ENCODE measurements at regions not wholly inside any gene's neighbourhood (a gene's known extent, or its start where the extent isn't known, plus 50 kb on each side); places are given as distances from the start of the nearest gene placed in this dataset.

- Mint-ChIP-seq H3K27me3 (ENCODE audit: insufficient read depth) (no peaks in the 10 kb centered on the region), H3K36me3 (ENCODE audit: low read depth) (no peaks in the 10 kb centered on the region), H3K9me3 (peaks cover 11% of the 10 kb centered on the region), H3K27ac (no peak overlapping the region), H3K4me1 (ENCODE audit: low read depth) (no peaks in the 10 kb centered on the region), H3K4me3 (no peak overlapping the region)
- intact Hi-C loops (cut with micrococcal nuclease) = no loop called here
- DNase-seq (ENCODE audit: low spot score) = no peak
Observed at GRCh38 chr14:26213846-26214575, 383.8 kb downstream of the NOVA1 start.

- no peaks in the 10 kb centered on the region for H3K36me3 Mint-ChIP-seq (ENCODE audit: low read depth)
- H3K4me1 Mint-ChIP-seq (ENCODE audit: low read depth) = no peaks in the 10 kb centered on the region
- intact Hi-C loops (cut with micrococcal nuclease) = no loop called here
- no peak overlapping the region for H3K4me3 Mint-ChIP-seq
- H3K9me3 Mint-ChIP-seq = peaks cover 11% of the 10 kb centered on the region
- peaks cover 3% of the 10 kb centered on the region for H3K27me3 Mint-ChIP-seq (ENCODE audit: insufficient read depth)
- no peak overlapping the region for H3K27ac Mint-ChIP-seq
- no peak for DNase-seq (ENCODE audit: low spot score)
Observed at GRCh38 chr14:26209699-26210098, 388.1 kb downstream of the NOVA1 start.

- H3K4me3 Mint-ChIP-seq = no peak overlapping the region
- H3K4me1 Mint-ChIP-seq (ENCODE audit: low read depth) = no peaks in the 10 kb centered on the region
- intact Hi-C loops (cut with micrococcal nuclease) = no loop called here
- H3K9me3 Mint-ChIP-seq = peaks cover 4% of the 10 kb centered on the region
- DNase-seq (ENCODE audit: low spot score) = no peak
- peaks cover 3% of the 10 kb centered on the region for H3K27me3 Mint-ChIP-seq (ENCODE audit: insufficient read depth)
- no peak overlapping the region for H3K27ac Mint-ChIP-seq
- no peaks in the 10 kb centered on the region for H3K36me3 Mint-ChIP-seq (ENCODE audit: low read depth)
Observed at GRCh38 chr14:26206640-26207039, 391.2 kb downstream of the NOVA1 start.

DNA sequence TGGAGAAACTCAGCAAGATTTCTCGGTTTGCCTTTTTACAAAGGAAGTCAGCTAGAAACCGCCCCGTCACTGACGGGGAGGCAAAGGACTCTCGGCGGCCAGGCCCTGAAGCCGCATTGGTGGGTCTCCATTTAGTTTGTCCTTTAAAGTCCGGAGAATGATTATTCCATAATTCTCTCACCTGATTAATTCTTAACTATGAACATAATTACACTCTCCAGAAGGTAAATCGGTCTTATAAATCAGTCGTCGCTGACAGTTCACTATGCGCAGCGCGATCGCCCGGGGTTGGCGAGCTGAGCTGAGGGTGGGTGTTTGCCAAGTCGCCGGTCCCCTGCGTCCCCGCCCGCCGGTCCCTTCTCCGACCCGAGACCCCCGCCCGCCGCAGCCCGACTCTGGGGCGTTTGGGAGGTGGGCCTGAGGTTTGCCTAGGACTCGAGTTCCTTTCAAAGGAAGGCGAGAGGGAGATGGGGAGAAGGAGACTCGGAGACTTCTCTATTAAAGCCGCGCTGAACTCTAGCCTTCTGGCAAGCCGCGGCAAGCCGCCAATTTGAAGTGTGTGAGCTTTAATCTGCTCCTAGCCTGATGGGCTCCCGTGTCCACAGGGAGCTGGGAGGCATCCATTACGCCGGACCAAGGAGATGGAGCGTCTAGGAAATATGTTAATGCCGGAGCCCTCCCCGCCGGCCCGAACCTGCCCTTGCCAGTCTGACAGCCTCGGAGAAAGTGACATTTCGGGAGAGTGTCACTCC, 392.9 kb downstream of the NOVA1 start:
- DNase-seq (ENCODE audit: low spot score) = no peak
- intact Hi-C loops (cut with micrococcal nuclease) = no loop called here
- no peaks in the 10 kb centered on the region for H3K9me3 Mint-ChIP-seq
- H3K36me3 Mint-ChIP-seq (ENCODE audit: low read depth) = no peaks in the 10 kb centered on the region
- no peak overlapping the region for H3K4me3 Mint-ChIP-seq
- H3K27ac Mint-ChIP-seq = no peak overlapping the region
- H3K4me1 Mint-ChIP-seq (ENCODE audit: low read depth) = no peaks in the 10 kb centered on the region
- H3K27me3 Mint-ChIP-seq (ENCODE audit: insufficient read depth) = peaks cover 3% of the 10 kb centered on the region

DNA sequence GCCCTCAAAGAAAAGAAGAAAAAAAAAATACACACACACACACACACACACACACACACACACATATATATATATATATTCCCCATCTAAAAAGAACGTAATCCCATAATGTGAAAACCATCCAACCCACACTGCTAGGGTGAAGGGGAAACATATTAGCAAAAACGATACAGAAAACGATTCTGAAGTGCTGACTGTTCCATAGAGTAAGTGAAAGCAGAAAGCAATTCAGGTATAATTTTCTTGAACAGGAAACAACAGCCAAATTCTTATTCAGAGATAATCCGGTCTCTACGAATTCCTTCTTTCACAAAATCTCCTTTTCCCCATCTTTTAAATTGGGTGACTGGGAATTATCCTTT, 393.5 kb downstream of the NOVA1 start:
- H3K4me3 Mint-ChIP-seq = no peak overlapping the region
- no peaks in the 10 kb centered on the region for H3K4me1 Mint-ChIP-seq (ENCODE audit: low read depth)

GRCh38 chr14:26200687-26201086, 397.1 kb downstream of the NOVA1 start:
- Mint-ChIP-seq H3K36me3 (ENCODE audit: low read depth) (no peaks in the 10 kb centered on the region), H3K9me3 (peaks cover 7% of the 10 kb centered on the region), H3K27ac (no peak overlapping the region), H3K27me3 (ENCODE audit: insufficient read depth) (no peaks in the 10 kb centered on the region), H3K4me1 (ENCODE audit: low read depth) (no peaks in the 10 kb centered on the region), H3K4me3 (no peak overlapping the region)
- no peak for DNase-seq (ENCODE audit: low spot score)
- intact Hi-C loops (cut with micrococcal nuclease) = no loop called here

More for the DNA sequence above, 393.5 kb downstream of the NOVA1 start:
- Mint-ChIP-seq H3K36me3 (ENCODE audit: low read depth) (no peaks in the 10 kb centered on the region), H3K9me3 (no peaks in the 10 kb centered on the region), H3K27me3 (ENCODE audit: insufficient read depth) (peaks cover 3% of the 10 kb centered on the region), H3K27ac (no peak overlapping the region)
- no peak for DNase-seq (ENCODE audit: low spot score)
- intact Hi-C loops (cut with micrococcal nuclease) = no loop called here

DNA sequence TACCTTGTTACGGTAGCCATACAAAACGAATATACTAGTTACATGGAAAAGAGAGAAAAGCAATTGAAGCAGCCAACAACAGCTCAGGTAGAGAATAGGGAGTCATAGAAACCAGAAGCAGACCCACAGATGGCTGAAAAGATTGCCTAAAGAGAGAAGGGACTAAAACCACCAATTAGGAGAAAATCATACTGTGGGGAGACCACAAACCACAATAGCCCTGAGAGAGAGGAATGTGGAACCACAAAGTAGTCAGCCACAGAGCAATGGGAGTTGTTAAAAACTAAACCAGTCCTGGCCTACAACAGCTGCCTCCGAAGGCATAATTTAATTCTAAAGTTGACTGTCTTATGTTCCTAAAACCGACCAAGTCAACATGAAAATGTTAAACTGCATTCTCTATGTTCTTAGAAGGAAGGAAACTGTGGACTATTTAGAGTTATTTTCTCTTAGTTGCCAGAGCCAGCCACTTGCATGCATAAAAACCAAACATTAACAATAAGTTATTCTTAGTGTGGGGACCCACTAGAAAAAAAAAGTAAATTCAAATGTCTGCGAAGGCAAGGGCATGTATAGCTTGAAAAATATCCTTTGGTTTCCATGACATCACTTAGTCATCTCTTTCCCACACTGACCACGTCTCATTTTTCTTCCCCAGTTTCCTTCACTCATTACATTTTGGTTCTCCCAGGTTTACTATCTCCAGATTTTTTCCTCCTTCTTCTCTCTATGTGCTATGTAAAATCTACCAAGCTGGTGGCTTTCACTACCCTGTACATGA, 398.1 kb downstream of the NOVA1 start:
- Mint-ChIP-seq H3K4me3 (no peak overlapping the region), H3K27me3 (ENCODE audit: insufficient read depth) (no peaks in the 10 kb centered on the region), H3K36me3 (ENCODE audit: low read depth) (no peaks in the 10 kb centered on the region), H3K9me3 (peaks cover 7% of the 10 kb centered on the region), H3K4me1 (ENCODE audit: low read depth) (no peaks in the 10 kb centered on the region), H3K27ac (no peak overlapping the region)
- DNase-seq (ENCODE audit: low spot score) = no peak
- intact Hi-C loops (cut with micrococcal nuclease) = no loop called here

- H3K4me1 Mint-ChIP-seq (ENCODE audit: low read depth) = no peaks in the 10 kb centered on the region
- no peaks in the 10 kb centered on the region for H3K27me3 Mint-ChIP-seq (ENCODE audit: insufficient read depth)
- no peaks in the 10 kb centered on the region for H3K36me3 Mint-ChIP-seq (ENCODE audit: low read depth)
- no peak overlapping the region for H3K4me3 Mint-ChIP-seq
- no peak for DNase-seq (ENCODE audit: low spot score)
- intact Hi-C loops (cut with micrococcal nuclease) = no loop called here
- H3K27ac Mint-ChIP-seq = no peak overlapping the region
- peaks cover 13% of the 10 kb centered on the region for H3K9me3 Mint-ChIP-seq
Observed at GRCh38 chr14:26199096-26199495, 398.7 kb downstream of the NOVA1 start.

DNA sequence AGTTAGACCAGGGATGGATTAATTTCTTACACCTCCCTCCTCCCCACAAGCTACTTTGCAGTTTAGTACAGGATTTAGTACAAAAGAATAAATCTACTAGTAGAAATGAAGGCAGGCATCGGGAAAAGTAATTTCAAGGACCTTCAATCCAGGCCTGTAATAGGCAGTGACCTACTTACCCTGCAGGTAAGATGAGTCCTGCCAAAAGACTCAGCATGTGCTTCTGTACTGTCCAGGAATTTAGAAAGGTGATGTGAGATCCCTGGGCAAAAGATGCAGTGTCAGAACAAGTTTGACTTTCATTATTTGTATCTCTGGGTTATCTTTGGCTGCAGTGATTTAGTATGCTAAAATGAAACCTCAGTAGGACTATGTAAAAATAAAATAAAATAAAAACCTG, 403.0 kb downstream of the NOVA1 start:
- intact Hi-C loops (cut with micrococcal nuclease) = no loop called here
- Mint-ChIP-seq H3K27me3 (ENCODE audit: insufficient read depth) (no peaks in the 10 kb centered on the region), H3K27ac (no peak overlapping the region), H3K9me3 (peaks cover 29% of the 10 kb centered on the region), H3K4me1 (ENCODE audit: low read depth) (no peaks in the 10 kb centered on the region), H3K36me3 (ENCODE audit: low read depth) (no peaks in the 10 kb centered on the region), H3K4me3 (no peak overlapping the region)
- no peak for DNase-seq (ENCODE audit: low spot score)

- H3K36me3 Mint-ChIP-seq (ENCODE audit: low read depth) = no peaks in the 10 kb centered on the region
- H3K9me3 Mint-ChIP-seq = peaks cover 28% of the 10 kb centered on the region
- DNase-seq (ENCODE audit: low spot score) = no peak
- H3K27ac Mint-ChIP-seq = no peak overlapping the region
- no peaks in the 10 kb centered on the region for H3K27me3 Mint-ChIP-seq (ENCODE audit: insufficient read depth)
- no peak overlapping the region for H3K4me3 Mint-ChIP-seq
- no peaks in the 10 kb centered on the region for H3K4me1 Mint-ChIP-seq (ENCODE audit: low read depth)
- intact Hi-C loops (cut with micrococcal nuclease) = no loop called here
Observed at GRCh38 chr14:26191671-26192070, 406.2 kb downstream of the NOVA1 start.

DNA sequence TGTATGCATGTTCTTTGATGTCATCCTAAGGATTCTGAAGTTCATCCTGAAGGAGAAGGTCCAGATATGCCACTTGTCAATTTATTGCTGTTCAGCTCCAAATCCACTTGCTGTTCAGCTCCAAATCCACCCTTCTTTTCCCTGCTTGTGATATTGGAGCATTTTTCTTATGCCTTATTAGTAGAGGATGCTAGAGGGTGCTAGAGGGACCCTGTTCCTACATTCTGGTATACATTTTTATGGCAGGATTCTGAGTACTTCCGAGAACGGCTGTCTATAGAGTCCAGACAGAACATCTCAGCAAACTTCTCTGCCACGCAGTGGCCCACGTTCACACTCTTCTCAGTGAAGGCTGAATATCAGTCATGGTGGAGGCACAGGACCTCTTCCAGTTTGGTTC, 406.7 kb downstream of the NOVA1 start:
- intact Hi-C loops (cut with micrococcal nuclease) = no loop called here
- Mint-ChIP-seq H3K4me3 (no peak overlapping the region), H3K27me3 (ENCODE audit: insufficient read depth) (no peaks in the 10 kb centered on the region), H3K36me3 (ENCODE audit: low read depth) (no peaks in the 10 kb centered on the region), H3K4me1 (ENCODE audit: low read depth) (no peaks in the 10 kb centered on the region), H3K9me3 (peaks cover 25% of the 10 kb centered on the region), H3K27ac (no peak overlapping the region)
- no peak for DNase-seq (ENCODE audit: low spot score)

DNA sequence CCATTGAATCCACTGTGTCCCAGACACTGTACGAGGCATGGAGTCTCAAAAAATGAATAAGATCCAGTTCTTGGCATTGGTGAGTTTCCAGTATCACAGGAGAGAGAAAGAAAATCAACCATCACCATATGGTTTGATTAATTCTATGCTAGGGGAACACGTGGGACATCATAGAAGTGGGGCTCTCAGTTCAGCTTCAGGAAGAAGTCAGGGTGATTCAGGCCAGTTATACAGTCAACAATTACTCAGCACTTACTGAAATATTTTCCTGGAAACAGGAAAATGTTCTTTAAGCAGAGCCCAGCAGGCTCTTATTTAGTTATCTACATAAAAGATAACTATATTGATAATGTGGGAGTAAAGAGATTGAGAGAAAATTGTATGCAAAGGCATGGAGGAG, 407.2 kb downstream of the NOVA1 start:
- H3K4me3 Mint-ChIP-seq = no peak overlapping the region
- H3K27me3 Mint-ChIP-seq (ENCODE audit: insufficient read depth) = no peaks in the 10 kb centered on the region
- intact Hi-C loops (cut with micrococcal nuclease) = no loop called here
- no peaks in the 10 kb centered on the region for H3K36me3 Mint-ChIP-seq (ENCODE audit: low read depth)
- H3K27ac Mint-ChIP-seq = no peak overlapping the region
- no peak for DNase-seq (ENCODE audit: low spot score)
- peaks cover 25% of the 10 kb centered on the region for H3K9me3 Mint-ChIP-seq
- H3K4me1 Mint-ChIP-seq (ENCODE audit: low read depth) = no peaks in the 10 kb centered on the region

DNA sequence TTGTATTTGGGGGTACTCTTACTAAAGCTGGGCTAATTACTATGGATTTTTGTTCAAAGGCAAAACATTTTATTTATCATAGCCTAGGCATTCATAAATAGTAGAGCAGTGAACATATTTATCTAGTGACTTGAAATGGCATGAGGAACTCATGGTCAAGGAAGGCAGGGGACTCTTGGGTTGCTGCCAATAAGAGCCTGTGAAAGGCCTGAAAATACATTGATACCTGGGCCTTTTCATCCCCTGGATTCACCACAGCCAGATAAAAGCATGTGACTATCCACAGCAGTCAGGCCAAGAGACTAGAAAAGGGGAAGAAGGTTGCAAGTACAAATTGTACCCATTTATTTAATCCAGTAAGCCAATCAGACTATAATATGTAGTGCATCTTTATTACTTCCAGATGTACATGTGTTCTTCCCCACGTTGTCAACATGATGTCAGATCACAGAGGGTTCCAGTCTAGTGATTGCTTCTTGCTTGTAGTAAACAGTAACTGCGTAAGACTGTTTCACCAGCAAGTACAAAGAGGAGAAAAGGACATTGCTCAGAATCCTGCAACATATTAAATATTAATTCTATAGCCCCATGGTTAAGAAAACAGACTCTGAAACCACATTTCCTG, 409.7 kb downstream of the NOVA1 start:
- Mint-ChIP-seq H3K36me3 (ENCODE audit: low read depth) (no peaks in the 10 kb centered on the region), H3K9me3 (peaks cover 18% of the 10 kb centered on the region), H3K27me3 (ENCODE audit: insufficient read depth) (no peaks in the 10 kb centered on the region), H3K4me1 (ENCODE audit: low read depth) (no peaks in the 10 kb centered on the region), H3K4me3 (no peak overlapping the region), H3K27ac (no peak overlapping the region)
- intact Hi-C loops (cut with micrococcal nuclease) = no loop called here
- DNase-seq (ENCODE audit: low spot score) = no peak

All from activated T-helper 1 cell treated with anti-CD3 and anti-CD28 coated beads, Interleukin-12 subunit alpha, Interleukin-12 subunit beta, Interleukin-2, Interleukin-4 antibody, amounts not matched to agents 30 ng/mL and 10 ng/mL and 1 ng/mL, durations not matched to agents 14 hours and 24 hours and 36 hours (primary cell).